GM12878 (cell line): ENCODE measurements at regions not wholly inside any gene's neighbourhood (a gene's known extent, or its start where the extent isn't known, plus 50 kb on each side); places are given as distances from the start of the nearest gene placed in this dataset.

Experiments
- ATAC-seq: fragments of 200-7000 bp; cut with Tn5 transposase; 3 replicates; pipeline ENCODE4 v1.9.1; 2020; ENCODE audit warnings: mild to moderate bottlenecking, moderate library complexity
- BruUV-seq: library from RNA; stranded (reverse); fragments of 400-500 nt; replicated peaks from 2 replicates; lab custom pipeline; 2021; lab: Mats Ljungman, UMichigan
- CTCF ChIA-PET: fragments of 300-600 bp; sonication (Branson Sonifier 250); formaldehyde crosslinking; extraction: SDS; loops from one replicate; lab custom pipeline; 2021; ENCODE audit warnings: inconsistent platforms; lab: Yijun Ruan, JAX
- POLR2A ChIA-PET: fragments of 350-600 bp; formaldehyde crosslinking; extraction: SDS; loops from one replicate; lab custom pipeline; 2021; ENCODE audit warnings: inconsistent platforms; lab: Charles Lee
- RAD21 ChIA-PET: fragments of 300-600 bp; sonication (Branson Sonifier 250); formaldehyde crosslinking; loops from one replicate; lab custom pipeline; 2023; ENCODE audit warnings: antibody characterized with exemption; ENCODE audit not compliant: unreplicated experiment; lab: Charles Lee
- SMC1A ChIA-PET: fragments of 300-600 bp; sonication (Branson Sonifier 250); formaldehyde crosslinking; loops from one replicate; lab custom pipeline; 2023; ENCODE audit not compliant: unreplicated experiment, uncharacterized antibody; lab: Charles Lee
- DNase-seq: peaks from one replicate; pipeline ENCODE4 v3.0.0-alpha.2; 2011; ENCODE audit warnings: low read depth, low spot score
- FAIRE-seq: peaks from 3 replicates; lab custom pipeline; 2011; peaks lifted over from hg19 to GRCh38; lab: Jason Lieb, UNC
- H2AFZ ChIP-seq: 2 replicates; pipeline ENCODE4 v1.6.0; 2011; ENCODE audit warnings: low read depth, low read length, control low read depth; ENCODE audit not compliant: control insufficient read depth
- H3K27ac ChIP-seq: 2 replicates; pipeline ENCODE4 v1.5.1; 2011; ENCODE audit warnings: control low read depth; ENCODE audit not compliant: control insufficient read depth, insufficient read depth
- H3K27me3 ChIP-seq, 2 experiments: replicated peaks in 1 of 2; 2 replicates each; pipeline versions ENCODE4 v1.6.0 to v1.6.1; 2011; ENCODE audit warnings: low read length in 1 of 2; ENCODE audit not compliant: control insufficient read depth in 2 of 2, insufficient read depth in 2 of 2
- H3K36me3 ChIP-seq, 2 experiments: 2 replicates each; pipeline ENCODE4 v1.5.1; 2011; ENCODE audit warnings: low read length in 1 of 2; ENCODE audit not compliant: control insufficient read depth in 2 of 2, insufficient read depth in 2 of 2
- H3K4me1 ChIP-seq: 2 replicates; pipeline ENCODE4 v1.6.1; 2011; ENCODE audit warnings: mild to moderate bottlenecking, low read length, moderate library complexity, mixed read lengths; ENCODE audit not compliant: control insufficient read depth, insufficient read depth
- H3K4me2 ChIP-seq: 2 replicates; pipeline ENCODE4 v1.6.0; 2011; ENCODE audit warnings: control low read depth; ENCODE audit not compliant: control insufficient read depth, insufficient read depth
- H3K4me3 ChIP-seq: fragments of 200-600 bp; sonication (generic); 2 replicates; pipeline ENCODE4 v1.5.1; 2016
- H3K79me2 ChIP-seq: 2 replicates; pipeline ENCODE4 v1.6.0; 2011; ENCODE audit warnings: low read length; ENCODE audit not compliant: control insufficient read depth, insufficient read depth
- H3K9ac ChIP-seq: 2 replicates; pipeline ENCODE4 v1.8.0; 2011; ENCODE audit warnings: low read length, control low read depth, mixed read lengths; ENCODE audit not compliant: control insufficient read depth, insufficient read depth
- H3K9me3 ChIP-seq: replicated peaks from 3 replicates; pipeline ENCODE4 v1.5.1; 2011; ENCODE audit warnings: mild to moderate bottlenecking, low read length; ENCODE audit not compliant: control insufficient read depth, insufficient read depth
- H4K20me1 ChIP-seq: 2 replicates; pipeline ENCODE4 v1.6.0; 2011; ENCODE audit not compliant: control insufficient read depth, insufficient read depth
- ATF3 ChIP-seq: IDR thresholded peaks from 2 replicates; pipeline ENCODE4 v1.6.1; 2011; ENCODE audit warnings: low read depth, mild to moderate bottlenecking, low read length, moderate library complexity, borderline replicate concordance; ENCODE audit errors: extremely low read depth
- CEBPB ChIP-seq, 2 experiments: fragments of 150-350 bp in 1 of 2; IDR thresholded peaks; 2 replicates each; pipeline ENCODE4 v1.6.1; 2012 to 2014; ENCODE audit warnings: low read depth in 2 of 2, low read length in 2 of 2, borderline replicate concordance in 1 of 2, inconsistent platforms in 1 of 2
- CEBPZ ChIP-seq: fragments of 150-350 bp; IDR thresholded peaks from 2 replicates; pipeline ENCODE4 v1.6.1; 2016; ENCODE audit warnings: low read depth, low read length
- CHD4 ChIP-seq: fragments of 200-600 bp; sonication (generic); IDR thresholded peaks from 2 replicates; pipeline ENCODE4 v1.6.1; 2016; ENCODE audit warnings: mild to moderate bottlenecking
- HSF1 ChIP-seq: fragments of 150-350 bp; IDR thresholded peaks from 2 replicates; pipeline ENCODE4 v1.6.1; 2014; ENCODE audit warnings: mild to moderate bottlenecking, low read depth, low read length
- NFYA ChIP-seq: IDR thresholded peaks from 2 replicates; pipeline ENCODE4 v1.6.1; 2011; ENCODE audit warnings: low read depth, mild to moderate bottlenecking, low read length, improper control_type of control experiment, borderline replicate concordance
- ZBTB4 ChIP-seq: fragments of 450-650 bp; formaldehyde crosslinking; IDR thresholded peaks from 2 replicates; pipeline ENCODE4 v1.4.0; 2022; ENCODE audit warnings: mild to moderate bottlenecking, moderate library complexity
- ZNF24 ChIP-seq: fragments of 450-650 bp; IDR thresholded peaks from 2 replicates; pipeline ENCODE4 v1.6.1; 2017; ENCODE audit warnings: antibody characterized with exemption, mild to moderate bottlenecking
- WGBS: methylation state at CpG from one replicate; pipeline ENCODE4 v1.1.6; 2016; ENCODE audit warnings: low lambda C conversion rate; ENCODE audit not compliant: insufficient replicate concordance, insufficient coverage; ENCODE audit errors: missing lambda C conversion rate; 5-methylcytosine and 5-hydroxymethylcytosine counted together
- in situ Hi-C: fragments of 300-500 bp; cut with MboI; formaldehyde crosslinking; loops from 9 replicates; pipeline ENCODE4 v1.14.3; 2018; ENCODE audit warnings: mixed read lengths
- intact Hi-C: fragments of 100-400 bp; cut with micrococcal nuclease; formaldehyde crosslinking; loops from one replicate; pipeline ENCODE4 v1.14.2; 2022; ENCODE audit not compliant: unreplicated experiment

GRCh38 chr14:101019990-101020710 is 116.6 kb upstream of the RTL1 start (continued):
- TF ChIP-seq CEBPB (IDR thresholded peaks at IDR 0.05; ENCODE audit: borderline replicate concordance in 1 of 2, low read depth in 2 of 2, low read length in 2 of 2) = no peak

- Histone ChIP-seq H3K79me2 (no peaks in the 10 kb centered on the region), H4K20me1 (no peaks in the 10 kb centered on the region), H3K4me1 (no peaks in the 10 kb centered on the region), H3K4me2 (no peak overlapping the region), H3K9ac (no peak overlapping the region), H3K9me3 (no peaks in the 10 kb centered on the region; the same call in 2 of the 3 replicates), H3K27ac (no peak overlapping the region), H2AFZ (no peak overlapping the region), H3K36me3 (no peaks in the 10 kb centered on the region), H3K27me3 (no peaks in the 10 kb centered on the region), H3K4me3 (no peak overlapping the region)
- in situ Hi-C loops = no loop called here
- BruUV-seq = no TSS peak
- no peak for TF ChIP-seq ZBTB4
- TF ChIP-seq NFYA = no peak
- no peak for TF ChIP-seq ZNF24
- no peak for TF ChIP-seq HSF1
- no peak for TF ChIP-seq ATF3
- no peak for TF ChIP-seq CHD4
- no peak for TF ChIP-seq CEBPZ
- CTCF ChIA-PET = no interaction called here
- SMC1A ChIA-PET = no interaction called here
- intact Hi-C loops = no loop called here
- RAD21 ChIA-PET = no interaction called here
- ATAC-seq (no peak), DNase-seq (no peak), FAIRE-seq (no peak)
- POLR2A ChIA-PET = no interaction called here
- WGBS = 12% methylated on average over 7 of the region's 7 CpGs
These were observed 117.4 kb upstream of the RTL1 start for GRCh38 chr14:101020834-101021370.
